KBM-7 (cell line): ENCODE measurements at regions not wholly inside any gene's neighbourhood (a gene's known extent, or its start where the extent isn't known, plus 50 kb on each side); places are given as distances from the start of the nearest gene placed in this dataset.

Experiments used
- DNase-seq: peaks from one replicate; pipeline ENCODE4 v3.0.0-alpha.2; 2015
- in situ Hi-C: fragments of 300-500 bp; cut with MboI; formaldehyde crosslinking; loops from 2 replicates; pipeline ENCODE4 v1.14.3; 2020; ENCODE audit warnings: low sequenced_read_pairs, low pct_unique_long_range_greater_than_20kb, mixed read lengths

GRCh38 chr2:611519-611918 lies 65.7 kb downstream of the TMEM18 start:
- in situ Hi-C loops = no loop called here

GRCh38 chr2:610491-610890 lies 66.7 kb downstream of the TMEM18 start:
- in situ Hi-C loops = no loop called here
- no peak for DNase-seq

More at GRCh38 chr2:611519-611918, 65.7 kb downstream of the TMEM18 start:
- no peak for DNase-seq

GRCh38 chr2:609881-610280 lies 67.3 kb downstream of the TMEM18 start:
- in situ Hi-C loops = no loop called here
- no peak for DNase-seq

GRCh38 chr2:609449-609848 lies 67.8 kb downstream of the TMEM18 start:
- no peak for DNase-seq
- in situ Hi-C loops = no loop called here

- no peak for DNase-seq
- in situ Hi-C loops = no loop called here
Measured at GRCh38 chr2:608711-609110, 68.5 kb downstream of the TMEM18 start.

- DNase-seq = no peak
- in situ Hi-C loops = no loop called here
Measured at GRCh38 chr2:608297-608696, 68.9 kb downstream of the TMEM18 start.

- in situ Hi-C loops = no loop called here
Measured at GRCh38 chr2:607709-608108, 69.5 kb downstream of the TMEM18 start.

GRCh38 chr2:607172-607571 lies 70.0 kb downstream of the TMEM18 start:
- in situ Hi-C loops = no loop called here
- no peak for DNase-seq

More at GRCh38 chr2:607709-608108, 69.5 kb downstream of the TMEM18 start:
- no peak for DNase-seq

- in situ Hi-C loops = no loop called here
- DNase-seq = no peak
Measured at GRCh38 chr2:605674-606608, 71.3 kb downstream of the TMEM18 start.

GRCh38 chr2:604854-605524 lies 72.2 kb downstream of the TMEM18 start:
- DNase-seq = no peak
- in situ Hi-C loops = no loop called here

GRCh38 chr2:604385-604784 lies 72.8 kb downstream of the TMEM18 start:
- in situ Hi-C loops = no loop called here
- DNase-seq = no peak

- no peak for DNase-seq
- in situ Hi-C loops = no loop called here
Measured at GRCh38 chr2:603869-604268, 73.3 kb downstream of the TMEM18 start.

GRCh38 chr2:603427-603826 lies 73.8 kb downstream of the TMEM18 start:
- in situ Hi-C loops = no loop called here
- no peak for DNase-seq

- in situ Hi-C loops = no loop called here
- DNase-seq = no peak
Measured at GRCh38 chr2:602571-603359, 74.4 kb downstream of the TMEM18 start.

- DNase-seq = no peak
- in situ Hi-C loops = no loop called here
Measured at GRCh38 chr2:601806-602455, 75.3 kb downstream of the TMEM18 start.

GRCh38 chr2:601387-601698 lies 75.9 kb downstream of the TMEM18 start:
- no peak for DNase-seq
- in situ Hi-C loops = no loop called here

- in situ Hi-C loops = no loop called here
- DNase-seq = no peak
Measured at GRCh38 chr2:600542-601386, 76.4 kb downstream of the TMEM18 start.

- in situ Hi-C loops = no loop called here
- DNase-seq = no peak
Measured at GRCh38 chr2:599601-600000, 77.6 kb downstream of the TMEM18 start.
